Erythroblast (primary cell): ENCODE measurements at regions not wholly inside any gene's neighbourhood (a gene's known extent, or its start where the extent isn't known, plus 50 kb on each side); places are given as distances from the start of the nearest gene placed in this dataset.

ENCODE experiments used
- GATA1 ChIP-seq: IDR thresholded peaks from 2 replicates; pipeline ENCODE4 v1.6.1; 2011; ENCODE audit warnings: low read depth, mild to moderate bottlenecking, control low read depth, low read length, moderate library complexity
- POLR2A ChIP-seq: IDR thresholded peaks from 2 replicates; pipeline ENCODE4 v1.6.1; 2011; ENCODE audit warnings: mild to moderate bottlenecking, low read length

GRCh38 chr1:213530611-213531320 is 457.0 kb upstream of the PROX1 start:
- no peak for TF ChIP-seq POLR2A
- TF ChIP-seq GATA1: no peak
